ENCODE measurements at regions not wholly inside any gene's neighbourhood (a gene's known extent, or its start where the extent isn't known, plus 50 kb on each side); places are given as distances from the start of the nearest gene placed in this dataset.
"Not testable (repeated sequence)": the region's sequence is repeated elsewhere in the genome, so short reads cannot be mapped to it uniquely, and the experiment has no call there.

DNA sequence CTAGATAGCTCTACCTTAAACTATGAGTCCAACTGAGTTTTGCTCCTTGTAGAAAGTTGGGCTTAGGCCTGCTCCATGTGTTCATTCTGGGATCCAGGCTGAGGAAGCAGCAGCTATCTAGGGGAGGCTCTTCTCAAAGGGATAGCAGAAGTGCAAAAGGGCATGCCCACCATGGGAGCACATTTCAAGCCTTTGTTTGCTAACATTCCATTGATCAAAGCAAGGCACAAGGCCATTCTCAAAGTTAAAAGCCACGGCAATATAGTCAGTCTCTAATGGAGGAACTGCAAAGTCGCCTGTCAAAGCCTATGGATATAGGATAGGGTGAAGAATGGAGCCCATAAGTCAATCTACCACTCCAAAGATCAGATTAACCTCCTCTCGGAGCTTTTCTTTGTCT, 488.1 kb upstream of the ARX start:
- Mint-ChIP-seq H3K27me3 (ENCODE audit: insufficient read depth, unreplicated experiment) (no peaks in the 10 kb centered on the region), H3K27ac (ENCODE audit: low read depth, unreplicated experiment) (no peak overlapping the region), H3K36me3 (ENCODE audit: insufficient read depth, unreplicated experiment) (no peaks in the 10 kb centered on the region), H3K4me3 (ENCODE audit: unreplicated experiment) (no peak overlapping the region), H3K4me1 (ENCODE audit: insufficient read depth, unreplicated experiment) (no peaks in the 10 kb centered on the region), H3K9me3 (ENCODE audit: unreplicated experiment) (peaks cover 7% of the 10 kb centered on the region)
- ChIA-PET CTCF (no interaction called here), POLR2A (no interaction called here)
- intact Hi-C loops (cut with micrococcal nuclease): no loop called here
- TF ChIP-seq, protein P1, sequence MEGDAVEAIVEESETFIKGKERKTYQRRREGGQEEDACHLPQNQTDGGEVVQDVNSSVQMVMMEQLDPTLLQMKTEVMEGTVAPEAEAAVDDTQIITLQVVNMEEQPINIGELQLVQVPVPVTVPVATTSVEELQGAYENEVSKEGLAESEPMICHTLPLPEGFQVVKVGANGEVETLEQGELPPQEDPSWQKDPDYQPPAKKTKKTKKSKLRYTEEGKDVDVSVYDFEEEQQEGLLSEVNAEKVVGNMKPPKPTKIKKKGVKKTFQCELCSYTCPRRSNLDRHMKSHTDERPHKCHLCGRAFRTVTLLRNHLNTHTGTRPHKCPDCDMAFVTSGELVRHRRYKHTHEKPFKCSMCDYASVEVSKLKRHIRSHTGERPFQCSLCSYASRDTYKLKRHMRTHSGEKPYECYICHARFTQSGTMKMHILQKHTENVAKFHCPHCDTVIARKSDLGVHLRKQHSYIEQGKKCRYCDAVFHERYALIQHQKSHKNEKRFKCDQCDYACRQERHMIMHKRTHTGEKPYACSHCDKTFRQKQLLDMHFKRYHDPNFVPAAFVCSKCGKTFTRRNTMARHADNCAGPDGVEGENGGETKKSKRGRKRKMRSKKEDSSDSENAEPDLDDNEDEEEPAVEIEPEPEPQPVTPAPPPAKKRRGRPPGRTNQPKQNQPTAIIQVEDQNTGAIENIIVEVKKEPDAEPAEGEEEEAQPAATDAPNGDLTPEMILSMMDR (IDR thresholded peaks at IDR 0.05; ENCODE audit: unreplicated experiment): no peak
- no TSS peak for BruUV-seq (replicated peaks)
- no peak for DNase-seq (ENCODE audit: unreplicated experiment)

- no peaks in the 10 kb centered on the region for H3K36me3 Mint-ChIP-seq (ENCODE audit: insufficient read depth, unreplicated experiment)
- TF ChIP-seq, protein P1 (IDR thresholded peaks at IDR 0.05; ENCODE audit: unreplicated experiment): no peak
- no peak for DNase-seq (ENCODE audit: unreplicated experiment)
- ChIA-PET CTCF (no interaction called here), POLR2A (no interaction called here)
- no peak overlapping the region for H3K4me3 Mint-ChIP-seq (ENCODE audit: unreplicated experiment)
- H3K9me3 Mint-ChIP-seq (ENCODE audit: unreplicated experiment): peaks cover 15% of the 10 kb centered on the region
- intact Hi-C loops (cut with micrococcal nuclease): no loop called here
- H3K27ac Mint-ChIP-seq (ENCODE audit: low read depth, unreplicated experiment): no peak overlapping the region
- H3K27me3 Mint-ChIP-seq (ENCODE audit: insufficient read depth, unreplicated experiment): no peaks in the 10 kb centered on the region
- no peaks in the 10 kb centered on the region for H3K4me1 Mint-ChIP-seq (ENCODE audit: insufficient read depth, unreplicated experiment)
- no TSS peak for BruUV-seq (replicated peaks)
Observed at GRCh38 chrX:25507801-25508200, 492.0 kb upstream of the ARX start.

DNA sequence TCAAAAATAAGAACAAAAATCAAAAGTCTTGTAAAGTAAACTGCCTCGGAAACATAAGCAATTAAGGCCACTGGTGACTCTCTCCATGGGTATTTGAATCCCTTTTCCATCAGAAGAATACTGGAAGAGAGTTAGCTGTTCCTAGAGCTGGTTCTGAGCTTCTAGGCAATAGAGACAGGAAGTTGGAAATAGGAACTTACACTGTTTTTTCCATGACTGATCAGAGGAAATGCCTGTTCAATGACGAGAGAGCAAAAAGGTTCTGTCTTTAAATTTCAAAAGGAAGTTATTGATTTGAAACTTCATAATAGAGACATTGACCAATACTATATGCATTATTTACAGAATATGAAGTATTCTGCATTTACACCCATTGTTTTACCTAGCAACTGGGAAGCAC, 503.5 kb upstream of the ARX start:
- no peaks in the 10 kb centered on the region for H3K36me3 Mint-ChIP-seq (ENCODE audit: insufficient read depth, unreplicated experiment)
- H3K4me3 Mint-ChIP-seq (ENCODE audit: unreplicated experiment): no peak overlapping the region
- CTCF ChIA-PET: interaction anchor here (1.5 kb wide), 1 partner anchor 49 kb away, joined by 3 read pairs; no protein-coding TSS in a partner anchor
- DNase-seq (ENCODE audit: unreplicated experiment): no peak
- H3K4me1 Mint-ChIP-seq (ENCODE audit: insufficient read depth, unreplicated experiment): peaks cover 11% of the 10 kb centered on the region
- no peaks in the 10 kb centered on the region for H3K9me3 Mint-ChIP-seq (ENCODE audit: unreplicated experiment)
- POLR2A ChIA-PET: no interaction called here
- TF ChIP-seq, protein P1 (IDR thresholded peaks at IDR 0.05; ENCODE audit: unreplicated experiment): no peak
- intact Hi-C loops (cut with micrococcal nuclease): no loop called here
- no peak overlapping the region for H3K27ac Mint-ChIP-seq (ENCODE audit: low read depth, unreplicated experiment)
- H3K27me3 Mint-ChIP-seq (ENCODE audit: insufficient read depth, unreplicated experiment): no peaks in the 10 kb centered on the region
- no TSS peak for BruUV-seq (replicated peaks)

DNA sequence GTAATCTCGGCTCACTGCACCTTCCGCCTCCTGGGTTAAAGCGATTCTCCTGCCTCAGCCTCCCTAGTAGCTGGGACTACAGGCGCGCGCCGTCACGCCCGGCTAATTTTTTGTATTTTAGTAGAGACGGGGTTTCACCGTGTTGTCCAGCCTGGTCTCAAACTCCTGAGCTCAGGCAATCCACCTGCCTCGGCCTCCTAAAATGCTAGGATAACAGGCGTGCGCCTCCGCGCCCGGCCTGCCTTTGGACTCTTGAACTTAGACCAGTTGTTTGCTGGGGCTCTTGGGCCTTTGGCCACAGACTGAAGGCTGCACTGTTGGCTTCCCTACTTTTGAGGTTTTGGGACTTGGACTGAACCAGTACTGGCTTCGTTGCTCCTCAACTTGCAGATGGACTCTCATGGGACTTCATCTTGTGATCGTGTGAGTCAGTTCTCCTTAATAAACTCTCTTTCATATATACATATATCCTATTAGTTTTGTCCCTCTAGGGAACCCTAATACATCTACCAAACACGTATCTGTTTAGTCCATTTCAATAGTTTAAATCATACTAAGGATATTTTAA, 506.8 kb upstream of the ARX start:
- DNase-seq (ENCODE audit: unreplicated experiment); H3K9me3 Mint-ChIP-seq (ENCODE audit: unreplicated experiment); CTCF ChIA-PET; H3K36me3 Mint-ChIP-seq (ENCODE audit: insufficient read depth, unreplicated experiment); POLR2A ChIA-PET; H3K27me3 Mint-ChIP-seq (ENCODE audit: insufficient read depth, unreplicated experiment); H3K4me3 Mint-ChIP-seq (ENCODE audit: unreplicated experiment); BruUV-seq (replicated peaks); H3K27ac Mint-ChIP-seq (ENCODE audit: low read depth, unreplicated experiment): not testable (repeated sequence)
- intact Hi-C loops (cut with micrococcal nuclease): loop anchor here (1.0 to 5.0 kb wide), 4 partner anchors 199 to 1665 kb away; no protein-coding TSS in a partner anchor
- H3K4me1 Mint-ChIP-seq (ENCODE audit: insufficient read depth, unreplicated experiment): peaks cover 13% of the 10 kb centered on the region

Data from MCF 10A (cell line).